GM21717 (cell line): ENCODE measurements at regions not wholly inside any gene's neighbourhood (a gene's known extent, or its start where the extent isn't known, plus 50 kb on each side); places are given as distances from the start of the nearest gene placed in this dataset.

ENCODE experiments used
- ATAC-seq: cut with Tn5 transposase; IDR thresholded peaks from one replicate; pipeline ENCODE4 v1.9.1; 2021; ENCODE audit warnings: mild to moderate bottlenecking, moderate library complexity; ENCODE audit not compliant: unreplicated experiment

DNA sequence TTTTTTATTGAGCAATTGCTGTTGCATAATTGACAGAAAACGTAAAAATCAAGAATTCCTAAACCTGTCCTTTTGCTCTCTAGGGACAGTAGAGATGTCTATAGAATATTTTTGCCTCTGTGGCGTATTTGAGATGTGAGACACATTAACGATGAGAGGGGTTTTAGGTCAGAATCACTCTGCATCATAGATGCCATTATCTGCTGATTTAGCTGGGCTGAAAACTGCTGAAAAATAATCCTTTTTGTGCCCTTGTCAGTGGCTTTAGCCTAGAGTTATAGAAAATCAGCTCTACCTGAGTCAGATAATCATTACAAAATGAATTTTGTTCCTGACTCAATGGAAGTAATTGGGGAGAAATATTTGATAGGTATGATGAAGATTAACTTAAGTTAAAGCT is 767.8 kb upstream of the TENM3 start:
- ATAC-seq: no peak

- ATAC-seq: no peak
These were observed 767.3 kb upstream of the TENM3 start for GRCh38 chr4:181475781-181476507.

- ATAC-seq: no peak
These were observed 766.7 kb upstream of the TENM3 start for GRCh38 chr4:181476508-181476890.

DNA sequence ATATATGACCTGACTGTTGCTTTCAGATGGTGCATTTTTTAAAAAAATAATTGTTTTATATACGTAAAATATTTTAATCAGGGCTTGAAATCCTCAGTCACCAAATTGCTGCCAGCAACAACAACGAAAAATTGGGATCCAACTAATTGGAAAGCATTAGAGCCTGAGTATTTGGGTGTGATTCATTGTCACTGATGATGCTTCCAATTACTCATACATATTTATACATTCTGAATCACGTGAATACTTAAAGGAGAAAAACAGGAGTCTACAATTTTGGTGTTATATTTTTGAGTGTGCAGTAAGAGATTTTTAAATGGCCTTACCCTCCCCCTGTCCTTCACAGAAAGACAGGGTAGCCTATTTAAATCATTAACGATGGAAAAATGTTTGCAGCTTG is 765.6 kb upstream of the TENM3 start:
- no peak for ATAC-seq

- ATAC-seq: no peak
These were observed 764.5 kb upstream of the TENM3 start for GRCh38 chr4:181478656-181479055.

DNA sequence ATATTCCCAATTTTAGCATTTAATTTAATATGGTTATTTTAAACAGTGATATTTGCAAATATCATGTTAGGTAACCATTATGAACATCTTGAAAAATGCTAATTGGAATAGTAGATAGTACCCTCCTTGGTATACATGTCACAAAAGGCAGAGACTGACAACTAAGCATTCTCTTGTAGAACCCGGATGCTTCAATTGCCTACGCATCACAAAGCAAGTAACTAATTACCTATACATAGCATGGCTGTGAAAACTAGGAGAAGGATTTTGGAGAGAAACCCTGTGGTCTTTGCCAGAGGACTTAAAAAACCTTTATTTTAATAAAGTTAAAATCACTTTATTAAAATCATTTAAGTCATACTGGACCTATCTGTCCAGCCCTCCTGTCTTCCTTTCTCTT is 764.1 kb upstream of the TENM3 start:
- no peak for ATAC-seq

DNA sequence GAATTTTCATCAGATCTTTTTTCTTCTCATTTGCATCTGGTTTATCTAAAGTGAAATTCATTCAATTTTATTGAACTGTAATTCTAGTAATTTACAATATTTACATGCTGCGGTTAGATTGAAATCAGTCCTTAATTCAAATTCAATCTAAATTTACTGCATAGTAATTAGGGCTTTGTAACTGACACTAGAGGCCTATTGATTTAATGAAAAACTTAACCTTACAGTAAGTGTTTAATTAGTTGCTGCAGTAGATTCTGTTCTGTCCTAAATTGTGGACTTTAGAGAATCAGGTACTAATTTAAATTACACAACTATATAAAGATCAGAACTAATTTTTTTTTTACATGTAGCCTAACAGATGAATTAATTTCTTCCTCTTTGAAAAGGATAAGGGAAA is 758.8 kb upstream of the TENM3 start:
- ATAC-seq: no peak

DNA sequence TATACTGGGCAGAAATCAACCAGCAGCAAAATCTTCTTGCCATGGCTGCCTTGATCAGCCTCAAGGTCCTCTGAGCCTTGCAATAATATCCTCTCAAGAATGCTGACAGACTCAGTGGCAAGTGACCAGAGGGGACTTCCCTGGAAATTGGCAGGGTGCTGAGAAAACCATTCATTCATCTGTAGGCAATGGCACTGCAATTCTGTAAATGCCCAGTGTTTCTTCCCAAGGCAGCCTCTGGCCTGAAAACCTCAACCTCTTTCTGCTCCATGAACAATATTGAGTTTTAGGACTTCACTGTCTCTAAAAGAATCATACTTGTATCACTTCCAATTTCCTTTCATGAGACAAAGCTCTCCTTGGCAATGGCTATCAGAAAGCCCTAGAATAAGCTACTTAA is 754.3 kb upstream of the TENM3 start:
- ATAC-seq: no peak

DNA sequence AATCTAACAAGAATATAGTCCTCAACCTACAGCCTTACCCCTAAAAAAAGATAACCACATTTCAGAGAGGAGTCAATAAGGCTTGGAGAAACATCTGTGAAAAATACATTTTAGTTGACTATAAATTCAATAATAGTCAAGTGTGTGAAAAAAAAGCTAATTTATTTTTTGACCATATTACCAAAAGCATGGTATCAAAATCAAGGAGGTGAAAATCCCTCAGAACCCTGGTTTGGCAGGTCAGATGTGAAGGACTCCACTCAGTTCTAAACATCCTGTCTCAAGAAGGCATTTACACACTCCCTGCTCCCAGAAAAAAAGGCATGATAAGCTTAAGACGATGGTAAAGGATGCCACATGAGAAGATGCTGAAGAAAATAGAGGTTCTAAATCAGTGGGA is 745.1 kb upstream of the TENM3 start:
- ATAC-seq: no peak

DNA sequence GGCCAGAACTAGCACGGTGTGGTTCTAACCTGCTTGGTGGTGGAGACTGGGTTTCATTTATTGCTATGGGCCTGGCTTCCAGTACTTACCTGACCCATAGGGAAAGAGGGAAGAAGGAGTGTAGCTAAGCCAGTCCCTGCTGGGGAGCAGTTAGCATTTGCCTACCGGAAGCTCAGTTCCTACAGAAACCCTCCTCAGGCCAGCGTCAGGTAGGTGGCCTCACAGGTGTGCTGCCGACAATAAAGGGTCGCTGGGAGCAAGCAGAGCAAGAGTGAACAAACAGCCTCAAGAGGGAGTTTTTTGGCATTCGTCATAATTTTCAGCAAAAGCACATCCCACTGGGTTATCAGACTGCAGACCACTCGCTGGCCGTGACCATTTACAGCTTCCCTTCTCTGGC is 740.6 kb upstream of the TENM3 start:
- no peak for ATAC-seq

DNA sequence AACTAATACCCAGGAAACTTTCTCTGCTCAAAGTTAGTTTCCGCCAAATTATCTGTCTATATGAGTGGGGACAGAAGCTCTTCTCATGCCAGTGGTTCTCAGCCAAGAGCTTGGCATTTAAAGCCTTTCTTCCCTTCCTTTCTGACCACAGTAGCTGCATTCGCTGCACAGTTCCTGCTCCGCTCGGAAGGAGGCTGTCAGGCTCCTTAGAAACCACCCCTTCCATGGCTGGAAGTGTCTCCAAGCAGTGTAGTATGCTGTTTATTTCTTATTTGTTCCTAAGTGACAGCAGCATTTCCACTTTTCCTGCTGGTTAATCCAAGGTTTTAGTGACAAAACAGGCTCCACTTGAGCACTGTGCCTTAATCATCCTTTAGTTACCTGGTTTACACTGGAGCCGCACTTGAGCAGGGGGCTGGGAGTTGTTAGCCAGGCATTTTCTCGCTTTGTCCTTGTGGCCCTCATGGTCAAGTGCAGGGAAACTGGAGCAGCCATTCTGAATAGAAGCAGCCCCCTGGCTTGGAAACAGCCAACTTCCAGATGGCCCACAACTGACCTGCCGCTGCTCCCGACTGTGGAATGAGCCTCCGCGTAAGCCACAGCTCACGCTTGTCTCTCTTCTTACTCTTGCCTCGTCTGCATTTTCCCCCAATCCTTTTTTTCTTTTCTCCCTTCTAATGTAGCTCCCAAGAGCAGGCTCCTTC is 739.4 kb upstream of the TENM3 start:
- no peak for ATAC-seq

GRCh38 chr4:181504924-181505323 is 738.3 kb upstream of the TENM3 start:
- no peak for ATAC-seq

DNA sequence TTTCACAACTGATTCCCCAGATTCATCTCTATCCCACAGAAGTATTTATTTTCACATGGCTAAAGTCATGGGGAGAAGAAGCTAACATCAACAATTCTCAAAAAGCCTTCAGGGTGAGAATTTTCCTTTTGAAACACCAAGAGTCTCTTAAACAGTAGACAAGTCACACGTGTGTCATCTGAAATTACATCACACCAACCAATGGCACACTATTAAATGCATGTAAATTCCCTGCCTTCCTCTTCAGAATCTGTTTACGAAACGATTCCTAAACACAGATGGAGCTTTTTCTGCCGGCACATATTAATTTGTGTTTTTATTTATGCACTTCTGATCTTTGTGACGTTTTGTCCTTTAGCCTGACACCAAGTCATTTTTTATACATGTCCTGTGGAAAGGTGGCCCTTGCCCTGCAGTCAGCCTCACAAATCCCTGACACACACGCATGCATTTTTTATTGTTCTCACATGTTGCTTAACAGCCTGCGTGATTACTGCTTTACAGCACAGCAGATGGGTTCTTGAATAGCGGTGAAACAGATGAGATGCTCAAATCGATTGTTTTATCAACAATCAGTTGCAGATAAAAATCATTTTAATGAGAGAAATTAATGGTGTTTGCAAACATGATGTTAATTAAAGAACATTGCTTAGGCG is 735.9 kb upstream of the TENM3 start:
- ATAC-seq: no peak

DNA sequence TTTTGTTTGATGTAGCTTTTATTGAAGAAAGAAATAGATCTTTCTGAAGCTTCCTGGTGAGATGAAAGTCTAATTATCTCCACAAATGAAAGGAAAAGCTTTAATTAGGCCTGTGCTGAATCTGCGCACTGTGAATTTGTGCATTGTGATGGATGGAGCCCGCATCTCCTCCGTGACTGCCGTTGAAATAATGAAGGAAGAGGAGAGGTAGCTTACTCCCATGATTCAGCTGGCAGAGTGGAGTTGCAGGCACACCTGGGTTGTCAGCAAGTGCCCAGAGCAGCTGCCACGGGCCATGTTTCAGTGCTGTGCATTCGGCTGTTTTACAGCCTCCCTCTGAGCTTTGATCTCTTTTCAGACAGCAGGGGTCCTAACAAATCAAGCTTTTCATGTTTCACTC is 735.3 kb upstream of the TENM3 start:
- no peak for ATAC-seq

DNA sequence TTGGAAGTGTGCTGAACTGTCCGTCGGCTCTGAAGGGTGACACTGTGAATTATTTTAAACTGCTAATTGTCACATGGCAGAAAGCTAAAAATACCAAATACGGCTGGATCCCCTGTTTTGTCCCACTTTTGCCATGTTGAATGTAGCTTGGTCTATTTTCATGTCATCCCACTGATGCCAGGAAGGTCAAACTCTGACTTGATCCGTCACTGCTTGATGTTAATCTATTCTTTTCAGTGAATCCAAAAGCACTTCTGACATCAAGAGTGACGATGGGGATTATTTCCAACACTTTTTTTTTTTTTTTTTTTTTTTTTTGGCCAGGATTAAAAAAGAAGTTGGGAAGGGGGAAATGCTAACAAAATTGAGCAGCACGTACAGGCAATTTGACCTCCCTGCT is 734.6 kb upstream of the TENM3 start:
- no peak for ATAC-seq

GRCh38 chr4:181509073-181509472 is 734.1 kb upstream of the TENM3 start:
- no peak for ATAC-seq

DNA sequence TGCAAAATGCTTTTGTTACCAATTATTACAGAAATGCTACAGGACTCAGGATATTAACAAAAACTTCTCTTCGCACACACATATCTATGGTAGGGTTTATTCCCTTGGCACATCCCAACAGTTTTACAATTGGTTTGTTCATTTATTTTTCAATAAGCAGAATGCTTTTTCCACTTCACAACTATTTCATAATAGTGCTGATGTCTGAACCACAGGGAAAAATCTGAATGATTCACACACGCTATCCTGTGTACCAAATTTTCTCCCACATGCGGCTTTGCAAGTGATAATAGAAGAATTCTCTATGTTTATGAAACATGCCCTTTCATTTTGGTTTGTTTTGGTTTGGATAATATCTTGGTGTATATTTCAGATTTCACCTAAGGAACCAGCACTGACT is 725.7 kb upstream of the TENM3 start:
- no peak for ATAC-seq

DNA sequence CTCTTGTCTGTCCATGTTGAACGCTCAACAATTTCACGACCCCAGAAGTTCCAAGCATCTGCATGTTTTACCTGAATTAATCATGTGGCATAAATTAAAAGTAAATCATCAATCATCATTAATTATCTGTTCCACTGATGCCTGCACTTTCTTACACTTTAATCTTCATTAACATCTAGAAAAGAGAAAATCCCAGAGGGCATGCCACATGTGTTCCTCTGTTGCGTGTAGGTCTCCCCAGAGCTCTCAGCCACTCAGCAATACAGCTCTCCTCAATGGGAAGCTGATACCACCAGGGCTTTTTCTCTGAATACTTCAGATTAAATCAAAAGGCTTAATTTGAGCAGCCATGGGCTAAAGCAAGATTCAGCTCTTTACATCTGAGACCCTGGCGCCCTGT is 722.4 kb upstream of the TENM3 start:
- no peak for ATAC-seq

GRCh38 chr4:181523973-181524372 is 719.2 kb upstream of the TENM3 start:
- no peak for ATAC-seq

DNA sequence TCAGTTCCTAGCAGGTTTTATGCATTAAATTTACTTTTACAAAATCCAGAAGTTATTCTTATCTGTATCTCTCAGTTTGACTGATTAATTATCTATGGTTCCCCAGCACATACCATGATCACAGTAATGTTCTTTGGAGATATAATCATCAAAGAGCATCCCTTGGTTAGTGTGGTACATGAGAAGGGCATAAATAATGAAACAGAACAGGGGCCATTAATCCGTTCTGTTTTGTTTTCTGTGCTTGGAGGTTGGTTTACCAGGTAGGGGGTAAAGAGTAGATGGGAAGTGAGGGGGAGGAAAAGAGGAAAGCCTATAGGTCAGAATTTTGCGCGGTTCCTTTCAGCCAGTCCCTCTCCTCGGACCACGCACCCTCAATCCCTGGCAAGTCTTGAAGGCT is 718.7 kb upstream of the TENM3 start:
- no peak for ATAC-seq

- no peak for ATAC-seq
These were observed 717.6 kb upstream of the TENM3 start for GRCh38 chr4:181525634-181526033.

DNA sequence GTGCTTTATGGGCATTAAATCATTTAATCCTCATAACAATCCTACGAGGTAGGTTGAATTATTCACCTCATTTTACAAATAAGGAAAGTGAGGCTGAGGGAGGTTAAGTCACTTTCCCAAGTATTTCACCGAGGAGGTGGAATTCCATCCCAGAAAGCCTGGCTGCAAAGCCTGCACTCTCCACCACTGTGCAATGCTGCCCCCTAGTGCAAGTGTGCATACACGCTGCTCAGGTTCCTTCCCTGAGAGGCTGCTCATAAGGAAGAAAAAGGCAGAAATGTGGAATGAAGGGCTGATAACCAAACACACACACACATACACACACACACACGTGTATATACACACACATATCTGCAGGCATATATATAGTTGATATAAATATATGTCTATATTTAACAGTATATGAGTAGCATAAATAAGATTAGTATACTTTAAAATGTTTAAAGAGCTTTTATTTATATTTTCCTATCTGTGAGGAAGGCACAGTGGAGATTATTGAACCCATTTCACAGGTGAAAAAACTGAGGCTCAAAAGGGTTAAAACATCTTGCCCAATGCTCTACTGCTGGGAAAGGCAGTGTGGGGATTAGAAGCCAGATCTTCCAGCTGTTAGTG is 714.5 kb upstream of the TENM3 start:
- ATAC-seq: peak; percentile 79
